SK-N-MC (cell line): ENCODE measurements at regions not wholly inside any gene's neighbourhood (a gene's known extent, or its start where the extent isn't known, plus 50 kb on each side); places are given as distances from the start of the nearest gene placed in this dataset.
"Not testable (repeated sequence)": the region's sequence is repeated elsewhere in the genome, so short reads cannot be mapped to it uniquely, and the experiment has no call there.

Experiments
- DNase-seq: peaks from one replicate; pipeline ENCODE4 v3.0.0-alpha.2; 2011; ENCODE audit warnings: low read depth, low spot score
- H3K27ac ChIP-seq: fragments of 200-600 bp; sonication (generic); 2 replicates; pipeline ENCODE4 v1.5.1; 2016; ENCODE audit warnings: mixed run types
- H3K36me3 ChIP-seq: fragments of 200-600 bp; sonication (generic); 2 replicates; pipeline ENCODE4 v1.6.1; 2017; ENCODE audit warnings: antibody characterized with exemption, low read length, mixed read lengths; ENCODE audit not compliant: insufficient read depth
- H3K4me3 ChIP-seq: fragments of 200-600 bp; sonication (generic); 2 replicates; pipeline ENCODE4 v1.5.1; 2016
- H3K9ac ChIP-seq: fragments of 200-600 bp; sonication (generic); 2 replicates; pipeline ENCODE4 v1.8.0; 2017; ENCODE audit warnings: mixed run types, mixed read lengths; ENCODE audit not compliant: insufficient read length
- H3K9me3 ChIP-seq: fragments of 200-600 bp; sonication (generic); 2 replicates; pipeline ENCODE4 v1.6.1; 2017; ENCODE audit warnings: low read depth, mild to moderate bottlenecking, antibody characterized with exemption, low read length, moderate library complexity, mixed read lengths
- EZH2 ChIP-seq: fragments of 200-600 bp; sonication (generic); IDR thresholded peaks from one replicate; pipeline ENCODE4 v1.6.1; 2017; ENCODE audit warnings: antibody characterized with exemption
- FOXP2 ChIP-seq: optimal IDR thresholded peaks from 2 replicates; pipeline ENCODE3; 2011; ENCODE audit warnings: mild to moderate bottlenecking, moderate library complexity; ENCODE audit not compliant: insufficient read depth; ENCODE audit errors: extremely low read length, control extremely low read depth
- POLR2AphosphoS5 ChIP-seq: IDR thresholded peaks from 2 replicates; pipeline ENCODE4 v1.6.1; 2012; ENCODE audit warnings: mild to moderate bottlenecking, low read depth, low read length, borderline replicate concordance

DNA sequence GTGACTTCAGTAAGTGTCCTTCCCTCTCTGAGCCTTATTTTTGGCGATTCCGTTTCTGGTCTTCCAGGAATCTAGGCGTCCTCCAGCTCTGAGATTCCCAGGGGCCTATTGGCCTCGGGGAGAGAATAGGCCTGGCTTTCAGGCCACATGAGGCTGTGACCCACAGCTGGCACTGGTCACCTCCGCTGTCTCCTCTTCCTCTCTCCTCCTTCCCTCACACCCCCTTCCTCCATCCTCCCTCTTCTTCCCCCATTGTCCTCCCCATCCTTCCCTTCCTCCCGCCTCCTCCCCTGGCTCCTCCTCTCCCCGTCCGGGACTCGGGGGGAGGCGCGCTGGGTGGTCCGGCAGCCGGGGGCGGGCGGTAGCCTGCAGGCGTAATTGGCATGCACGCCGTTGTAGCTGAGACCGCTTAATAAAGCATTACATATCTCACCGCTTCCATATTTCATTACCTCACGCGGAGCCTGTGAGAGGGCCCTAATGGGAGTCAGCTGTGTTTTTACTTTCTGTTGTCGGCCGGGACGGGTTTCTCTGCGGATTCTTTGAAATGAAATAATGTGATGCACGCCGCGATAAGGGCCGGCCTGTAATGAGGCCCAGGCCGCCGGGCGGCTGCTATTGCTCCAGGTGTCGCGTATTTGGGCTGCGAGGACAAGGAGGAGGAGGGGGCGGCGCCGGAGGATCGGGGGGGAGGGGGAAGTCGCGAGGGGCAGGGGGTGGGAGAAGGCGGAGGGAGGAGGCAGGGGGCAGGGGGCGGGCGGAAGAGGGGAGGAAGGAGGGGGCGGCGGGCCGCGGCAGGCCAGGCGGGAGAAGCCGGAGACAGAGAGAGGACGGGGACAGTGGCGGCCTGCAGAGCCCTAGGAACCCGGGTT, 95.3 kb downstream of the FOXD2 start:
- Histone ChIP-seq H3K4me3 (peak overlapping the region; percentile 66), H3K9ac (no peak overlapping the region)
- DNase-seq = peak; percentile 18

DNA sequence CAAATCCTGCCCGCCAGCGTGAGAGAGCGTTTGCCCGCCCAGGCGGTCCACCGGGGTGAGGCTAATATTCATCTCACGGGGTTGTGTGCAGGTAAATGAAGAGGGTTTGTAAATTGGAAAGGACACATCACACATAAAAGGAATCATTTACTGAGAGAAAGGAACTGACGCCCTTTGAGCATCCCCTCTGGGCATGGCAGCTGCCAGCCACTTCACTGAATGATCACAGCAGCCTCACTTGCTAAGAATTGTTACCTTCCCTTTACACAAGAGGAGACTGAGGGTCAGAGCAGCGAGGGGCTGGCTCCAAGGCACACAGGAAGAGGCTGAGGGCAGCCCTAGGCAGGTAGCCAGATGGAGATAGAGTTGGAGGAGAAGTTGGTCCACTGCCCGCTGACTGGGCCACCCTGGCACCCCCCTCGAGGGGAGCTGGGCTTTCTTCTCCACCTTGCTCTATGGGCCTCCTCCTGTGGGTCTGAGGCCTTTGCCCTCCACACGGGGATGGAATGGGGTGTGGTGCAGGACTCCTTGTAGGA, 96.0 kb downstream of the FOXD2 start:
- Histone ChIP-seq H3K9me3 (no peaks in the 10 kb centered on the region), H3K27ac (no peak overlapping the region), H3K36me3 (no peaks in the 10 kb centered on the region), H3K4me3 (peak overlapping the region; percentile 38), H3K9ac (no peak overlapping the region)
- DNase-seq = no peak
- TF ChIP-seq POLR2AphosphoS5 (no peak), FOXP2 (no peak), EZH2 (no peak)

More for the DNA sequence above, 95.3 kb downstream of the FOXD2 start:
- Histone ChIP-seq H3K27ac (no peak overlapping the region), H3K9me3 (no peaks in the 10 kb centered on the region), H3K36me3 (no peaks in the 10 kb centered on the region)
- TF ChIP-seq FOXP2 (no peak), POLR2AphosphoS5 (peak; percentile 14; the same call in 1 of the 2 replicates)

DNA sequence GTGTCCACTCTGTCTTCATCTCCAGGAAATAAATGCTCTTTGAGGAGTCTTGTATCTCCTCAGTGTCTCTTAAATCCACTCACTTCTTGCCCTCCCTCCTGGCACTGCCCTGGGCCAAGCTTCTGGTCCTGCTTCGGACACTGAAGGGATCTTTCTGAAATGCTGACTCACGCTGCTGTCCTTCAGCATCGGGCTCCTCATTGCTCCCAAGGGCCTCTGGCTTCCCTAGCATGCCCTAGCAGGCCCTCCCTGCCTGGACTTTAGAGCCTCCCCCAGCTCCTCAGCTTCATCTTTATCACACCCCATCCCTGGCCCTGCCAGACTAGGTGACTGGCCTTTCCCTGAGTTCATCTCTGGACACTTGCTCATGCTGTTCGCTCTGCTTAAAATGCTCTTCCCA, 96.6 kb downstream of the FOXD2 start:
- DNase-seq = no peak
- Histone ChIP-seq H3K4me3 (no peak overlapping the region), H3K27ac (no peak overlapping the region), H3K36me3 (no peaks in the 10 kb centered on the region), H3K9ac (no peak overlapping the region), H3K9me3 (no peaks in the 10 kb centered on the region)
- TF ChIP-seq EZH2 = no peak
- no peak for TF ChIP-seq POLR2AphosphoS5
- TF ChIP-seq FOXP2 = no peak

DNA sequence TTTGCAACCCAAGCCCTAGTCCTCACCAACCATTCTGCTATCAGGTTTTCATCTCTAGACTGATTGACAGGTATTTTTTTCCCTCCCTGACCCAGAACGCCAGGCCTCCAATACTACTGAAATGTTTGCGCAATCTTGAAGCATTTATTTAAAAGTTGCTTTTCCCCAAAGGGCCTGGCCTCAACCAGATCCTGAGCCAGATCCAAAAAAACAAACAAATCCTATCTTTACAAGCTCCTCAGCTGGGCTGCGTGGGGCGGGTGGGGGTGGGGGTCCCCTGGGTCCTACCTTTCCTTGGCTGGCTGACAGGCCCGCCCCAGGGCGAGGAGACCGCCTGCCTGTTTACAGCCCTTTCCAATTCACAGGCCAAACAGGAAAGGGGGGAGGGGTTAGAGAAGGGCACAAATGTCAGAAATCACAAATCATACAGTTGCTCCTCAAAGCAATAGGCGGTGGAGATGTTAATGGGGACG, 98.8 kb downstream of the FOXD2 start:
- Histone ChIP-seq H3K9me3 (no peaks in the 10 kb centered on the region), H3K36me3 (no peaks in the 10 kb centered on the region), H3K27ac (no peak overlapping the region), H3K9ac (no peak overlapping the region), H3K4me3 (no peak overlapping the region)
- TF ChIP-seq POLR2AphosphoS5 (no peak), EZH2 (no peak), FOXP2 (no peak)
- DNase-seq = no peak

- H3K9ac ChIP-seq = no peak overlapping the region
- no peaks in the 10 kb centered on the region for H3K36me3 ChIP-seq
- no peak overlapping the region for H3K4me3 ChIP-seq
- DNase-seq = no peak
- H3K9me3 ChIP-seq = no peaks in the 10 kb centered on the region
- no peak overlapping the region for H3K27ac ChIP-seq
- TF ChIP-seq FOXP2 = no peak
- TF ChIP-seq EZH2 = no peak
- no peak for TF ChIP-seq POLR2AphosphoS5
Observed at GRCh38 chr1:47537268-47537667, 99.4 kb downstream of the FOXD2 start.

- Histone ChIP-seq H3K27ac (no peak overlapping the region), H3K36me3 (no peaks in the 10 kb centered on the region), H3K9me3 (no peaks in the 10 kb centered on the region), H3K4me3 (no peak overlapping the region), H3K9ac (no peak overlapping the region)
- DNase-seq = no peak
- TF ChIP-seq POLR2AphosphoS5 (no peak), EZH2 (no peak)
Observed at GRCh38 chr1:47537966-47538365, 100.1 kb downstream of the FOXD2 start.

- H3K27ac ChIP-seq, H3K36me3 ChIP-seq, H3K9me3 ChIP-seq, DNase-seq, H3K4me3 ChIP-seq, H3K9ac ChIP-seq: not testable (repeated sequence)
Observed at GRCh38 chr1:47538530-47538929, 100.7 kb downstream of the FOXD2 start.

- not testable (repeated sequence) for DNase-seq, H3K27ac ChIP-seq, H3K9ac ChIP-seq, H3K9me3 ChIP-seq, H3K4me3 ChIP-seq, H3K36me3 ChIP-seq
Observed at GRCh38 chr1:47541705-47542104, 103.9 kb downstream of the FOXD2 start.

- not testable (repeated sequence) for H3K4me3 ChIP-seq, H3K9ac ChIP-seq, H3K27ac ChIP-seq, H3K36me3 ChIP-seq, H3K9me3 ChIP-seq, DNase-seq
Observed at GRCh38 chr1:47543089-47543488, 105.2 kb downstream of the FOXD2 start.
